ENCODE measurements at regions not wholly inside any gene's neighbourhood (a gene's known extent, or its start where the extent isn't known, plus 50 kb on each side); places are given as distances from the start of the nearest gene placed in this dataset.

GRCh38 chr2:187916799-187917198, 362.6 kb upstream of the TFPI start:
- TF ChIP-seq CTCF (IDR thresholded peaks at IDR 0.05) (no peak), POLR2AphosphoS5 (IDR thresholded peaks at IDR 0.05) (no peak), POLR2A (IDR thresholded peaks at IDR 0.05) (no peak)
